Skin of body (tissue), 1 donor: ENCODE measurements at regions not wholly inside any gene's neighbourhood (a gene's known extent, or its start where the extent isn't known, plus 50 kb on each side); places are given as distances from the start of the nearest gene placed in this dataset.

Experiments
- DNase-seq: peaks from one replicate; lab custom pipeline; 2025; lab: John Stamatoyannopoulos, UW

- no peak for DNase-seq
Measured at GRCh38 chr17:13087802-13088201, 70.0 kb upstream of the ELAC2 start.

GRCh38 chr17:13086142-13086769 is 68.4 kb upstream of the ELAC2 start:
- peak; percentile 91 for DNase-seq

- no peak for DNase-seq
Measured at GRCh38 chr17:13085578-13085977, 67.8 kb upstream of the ELAC2 start.

GRCh38 chr17:13084420-13084819 is 66.6 kb upstream of the ELAC2 start:
- DNase-seq: no peak

- peak; percentile 42 for DNase-seq
Measured at GRCh38 chr17:13078591-13079385, 61.0 kb upstream of the ELAC2 start.

GRCh38 chr17:13076905-13077304 is 59.1 kb upstream of the ELAC2 start:
- DNase-seq: peak; percentile 37

- DNase-seq: no peak
Measured at GRCh38 chr17:13074026-13074425, 56.2 kb upstream of the ELAC2 start.

- no peak for DNase-seq
Measured at GRCh38 chr17:13073018-13073417, 55.2 kb upstream of the ELAC2 start.

GRCh38 chr17:13070732-13071131 is 52.9 kb upstream of the ELAC2 start:
- no peak for DNase-seq

GRCh38 chr17:13067629-13068303 is 49.9 kb upstream of the ELAC2 start:
- no peak for DNase-seq
